ENCODE measurements at regions not wholly inside any gene's neighbourhood (a gene's known extent, or its start where the extent isn't known, plus 50 kb on each side); places are given as distances from the start of the nearest gene placed in this dataset.

- DNase-seq (no peak), ATAC-seq (no peak)
- Mint-ChIP-seq H3K9me3 (ENCODE audit: low read depth) (no peaks in the 10 kb centered on the region), H3K27me3 (no peaks in the 10 kb centered on the region), H3K27ac (no peak overlapping the region), H3K36me3 (no peaks in the 10 kb centered on the region), H3K4me3 (no peak overlapping the region), H3K4me1 (no peaks in the 10 kb centered on the region)
- CTCF ChIA-PET, result no interaction called here
Observed at GRCh38 chr17:79473876-79474440, 136.9 kb downstream of the RBFOX3 start.

GRCh38 chr17:79473111-79473875 is 137.6 kb downstream of the RBFOX3 start:
- Mint-ChIP-seq H3K27me3 (no peaks in the 10 kb centered on the region), H3K9me3 (ENCODE audit: low read depth) (no peaks in the 10 kb centered on the region), H3K4me1 (no peaks in the 10 kb centered on the region), H3K4me3 (no peak overlapping the region), H3K27ac (no peak overlapping the region), H3K36me3 (no peaks in the 10 kb centered on the region)
- CTCF ChIA-PET, result no interaction called here
- no peak for ATAC-seq
- DNase-seq, result no peak

DNA sequence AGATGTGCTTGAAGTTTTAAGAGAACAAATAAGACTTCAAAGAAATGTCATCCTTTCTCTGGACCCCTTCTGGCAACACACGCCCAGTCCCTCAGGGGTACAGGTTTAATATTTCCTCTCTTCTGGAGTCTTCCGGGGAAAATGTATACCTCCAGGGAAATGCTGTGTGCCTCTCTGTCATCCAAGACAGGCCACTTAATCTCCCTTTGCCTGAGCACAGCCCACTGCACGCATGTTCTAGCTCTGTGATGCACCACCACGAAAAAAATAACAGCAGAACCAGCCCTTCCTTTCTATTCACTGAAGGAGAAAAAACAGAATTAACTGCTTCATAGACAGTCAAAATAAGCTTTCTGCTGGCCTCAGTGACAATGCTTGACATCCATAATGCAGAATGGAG is 140.1 kb downstream of the RBFOX3 start:
- ATAC-seq (no peak), DNase-seq (no peak)
- H3K4me3 Mint-ChIP-seq, result no peak overlapping the region
- CTCF ChIA-PET, result no interaction called here
- no peak overlapping the region for H3K27ac Mint-ChIP-seq
- H3K27me3 Mint-ChIP-seq, result no peaks in the 10 kb centered on the region
- H3K36me3 Mint-ChIP-seq, result no peaks in the 10 kb centered on the region
- no peaks in the 10 kb centered on the region for H3K9me3 Mint-ChIP-seq (ENCODE audit: low read depth)
- no peaks in the 10 kb centered on the region for H3K4me1 Mint-ChIP-seq

DNA sequence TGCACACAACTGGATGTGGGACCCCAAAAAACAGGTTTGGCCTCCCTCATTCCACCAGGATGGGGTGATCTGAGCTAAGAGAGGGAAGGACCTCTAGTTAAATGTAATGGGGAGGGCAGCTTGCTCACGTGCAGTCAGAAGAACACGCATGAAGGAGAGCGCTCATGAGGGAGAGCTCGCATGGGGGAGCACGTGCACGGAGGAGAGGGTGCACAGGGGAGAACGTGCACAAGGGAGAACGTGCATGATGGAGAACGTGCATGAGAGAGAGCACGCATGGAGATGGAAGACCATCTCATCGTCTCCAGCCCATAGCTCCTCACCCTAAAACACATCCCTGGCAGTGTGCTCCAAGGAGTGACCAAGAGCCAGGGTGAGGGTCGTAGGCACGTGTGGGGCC is 141.2 kb downstream of the RBFOX3 start:
- no peaks in the 10 kb centered on the region for H3K4me1 Mint-ChIP-seq
- no peaks in the 10 kb centered on the region for H3K27me3 Mint-ChIP-seq

DNA sequence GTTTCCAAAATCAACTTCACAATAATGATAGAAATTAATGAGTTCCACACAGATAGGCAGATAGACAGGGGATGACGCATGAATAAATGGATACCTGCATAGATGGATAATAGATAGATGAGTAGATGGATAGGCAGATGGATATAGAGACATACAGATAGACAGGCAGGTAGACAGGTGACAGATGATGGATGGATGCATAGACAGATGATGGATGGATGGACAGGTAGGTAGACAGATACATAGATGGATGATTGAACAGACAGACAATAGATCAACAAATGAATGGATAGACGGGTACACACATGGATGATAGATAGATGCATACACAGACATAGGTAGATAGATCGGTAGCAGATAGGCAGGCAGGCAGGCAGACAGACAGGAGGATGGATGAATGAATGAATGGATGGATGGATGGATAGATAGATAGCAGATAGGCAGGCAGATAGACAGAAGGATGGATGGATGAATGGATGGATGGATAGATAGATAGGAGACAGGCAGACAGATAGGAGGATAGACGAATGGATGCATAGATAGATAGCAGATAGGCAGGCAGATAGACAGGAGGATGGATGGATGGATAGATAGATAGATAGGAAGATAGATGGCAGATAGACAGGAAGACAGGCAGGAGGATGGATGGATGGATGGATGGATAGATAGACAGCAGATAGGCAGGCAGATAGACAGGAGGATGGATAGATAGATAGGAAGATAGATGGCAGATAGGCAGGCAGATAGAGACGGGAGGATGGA is 142.5 kb downstream of the RBFOX3 start:
- Mint-ChIP-seq H3K27ac (no peak overlapping the region), H3K9me3 (ENCODE audit: low read depth) (no peaks in the 10 kb centered on the region), H3K4me1 (no peaks in the 10 kb centered on the region), H3K27me3 (no peaks in the 10 kb centered on the region), H3K36me3 (no peaks in the 10 kb centered on the region), H3K4me3 (no peak overlapping the region)
- no peak for DNase-seq
- ATAC-seq, result no peak
- CTCF ChIA-PET, result no interaction called here

More for the DNA sequence above, 141.2 kb downstream of the RBFOX3 start:
- Mint-ChIP-seq H3K9me3 (ENCODE audit: low read depth) (no peaks in the 10 kb centered on the region), H3K36me3 (no peaks in the 10 kb centered on the region), H3K27ac (no peak overlapping the region), H3K4me3 (no peak overlapping the region)
- CTCF ChIA-PET, result no interaction called here
- ATAC-seq (no peak), DNase-seq (no peak)

GRCh38 chr17:79466562-79467350 is 144.1 kb downstream of the RBFOX3 start:
- CTCF ChIA-PET, result no interaction called here
- no peak for ATAC-seq

DNA sequence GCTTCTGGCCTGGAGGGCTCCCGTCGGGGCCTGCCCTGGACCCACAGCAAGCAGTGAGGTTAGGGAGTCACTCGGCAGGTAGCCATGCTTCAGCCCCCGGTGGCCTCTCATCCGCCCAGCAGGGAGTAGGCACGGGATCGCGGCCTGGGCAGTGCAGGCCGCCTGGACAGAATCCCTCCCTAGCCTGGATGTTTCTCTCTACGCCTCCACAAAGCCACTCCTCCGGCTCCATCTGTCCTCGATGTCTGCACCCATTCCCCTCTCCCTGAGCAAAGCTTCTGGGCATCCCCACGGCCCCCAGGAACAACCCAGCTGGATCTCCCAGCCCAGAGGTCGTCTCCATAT is 145.2 kb downstream of the RBFOX3 start:
- H3K4me1 Mint-ChIP-seq, result no peaks in the 10 kb centered on the region
- H3K27ac Mint-ChIP-seq, result no peak overlapping the region
- no peak for DNase-seq
- ATAC-seq, result no peak
- no peaks in the 10 kb centered on the region for H3K36me3 Mint-ChIP-seq
- H3K27me3 Mint-ChIP-seq, result no peaks in the 10 kb centered on the region
- CTCF ChIA-PET, result no interaction called here
- H3K4me3 Mint-ChIP-seq, result no peak overlapping the region
- no peaks in the 10 kb centered on the region for H3K9me3 Mint-ChIP-seq (ENCODE audit: low read depth)

More at GRCh38 chr17:79466562-79467350, 144.1 kb downstream of the RBFOX3 start:
- Mint-ChIP-seq H3K27me3 (no peaks in the 10 kb centered on the region), H3K4me3 (no peak overlapping the region), H3K4me1 (no peaks in the 10 kb centered on the region), H3K9me3 (ENCODE audit: low read depth) (no peaks in the 10 kb centered on the region), H3K27ac (no peak overlapping the region), H3K36me3 (no peaks in the 10 kb centered on the region)
- no peak for DNase-seq

DNA sequence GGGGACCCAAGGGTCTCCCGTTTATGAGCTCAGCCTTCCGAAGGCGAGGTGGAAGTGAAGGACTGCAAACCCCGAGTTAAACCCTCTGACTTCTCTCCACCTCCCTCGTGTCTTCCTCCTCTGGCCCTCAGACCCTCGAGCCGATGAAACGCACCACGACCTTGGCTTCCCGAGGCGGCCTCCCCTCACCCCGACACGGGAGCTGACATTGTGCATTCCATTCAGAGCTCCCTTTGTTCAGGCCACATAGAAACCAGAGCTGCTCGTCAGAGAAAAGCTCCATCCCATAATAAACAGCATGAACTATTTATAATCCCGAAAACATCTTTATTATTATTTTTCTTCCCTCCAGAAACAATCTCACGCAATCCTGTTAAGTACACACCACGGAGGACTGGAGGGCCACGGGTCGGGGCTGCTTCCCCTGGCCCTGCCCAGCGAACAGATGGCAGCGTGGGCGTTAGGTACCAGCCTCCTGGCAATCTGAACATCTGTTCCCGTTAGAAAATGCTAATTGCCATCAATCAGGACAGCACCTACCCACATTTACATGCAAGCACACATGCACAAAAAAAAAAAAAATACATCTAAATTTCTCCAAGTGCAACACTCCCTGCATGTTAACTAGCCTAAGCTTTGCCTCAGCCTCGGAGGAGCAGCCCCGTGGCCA is 145.7 kb downstream of the RBFOX3 start:
- no peaks in the 10 kb centered on the region for H3K4me1 Mint-ChIP-seq
- DNase-seq (no peak), ATAC-seq (no peak)
- CTCF ChIA-PET, result no interaction called here
- H3K9me3 Mint-ChIP-seq (ENCODE audit: low read depth), result no peaks in the 10 kb centered on the region
- H3K36me3 Mint-ChIP-seq, result no peaks in the 10 kb centered on the region
- no peak overlapping the region for H3K4me3 Mint-ChIP-seq
- H3K27me3 Mint-ChIP-seq, result no peaks in the 10 kb centered on the region
- H3K27ac Mint-ChIP-seq, result no peak overlapping the region

DNA sequence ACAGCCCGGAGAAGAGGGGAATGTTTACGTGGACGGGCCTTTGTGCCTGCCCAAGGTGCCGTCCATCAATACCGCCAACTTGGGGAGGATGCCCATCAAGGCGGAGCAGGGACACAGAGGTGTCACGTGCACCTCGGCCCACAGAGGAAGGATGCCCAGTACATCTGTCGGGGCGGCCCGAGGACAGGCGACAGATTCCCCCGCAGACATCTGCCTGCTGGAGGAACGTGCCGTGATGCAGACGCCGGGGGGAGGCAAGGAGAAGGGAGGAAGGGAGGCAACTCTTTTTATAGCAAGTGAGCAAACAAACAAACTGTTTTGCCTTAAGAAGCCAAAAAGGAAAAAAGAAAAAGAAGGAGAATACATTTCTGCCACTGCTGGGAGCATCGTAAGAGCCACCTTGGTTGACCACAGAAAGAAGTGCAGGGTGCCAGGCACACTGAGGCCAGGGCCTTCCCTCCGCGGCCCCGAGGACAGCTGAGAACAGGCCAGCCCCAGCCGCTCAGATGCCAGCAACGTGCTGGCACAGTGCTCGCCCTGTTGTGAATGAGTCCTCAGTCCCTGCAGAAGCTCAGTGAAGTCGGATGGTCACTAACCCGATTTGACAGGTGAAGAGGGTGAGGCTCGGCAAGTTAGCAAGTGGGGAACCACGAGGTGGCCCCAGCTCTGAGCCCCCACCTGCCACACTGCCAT is 146.4 kb downstream of the RBFOX3 start:
- no peak overlapping the region for H3K4me3 Mint-ChIP-seq
- no peak overlapping the region for H3K27ac Mint-ChIP-seq
- DNase-seq (no peak), ATAC-seq (no peak)
- H3K27me3 Mint-ChIP-seq, result no peaks in the 10 kb centered on the region
- no peaks in the 10 kb centered on the region for H3K4me1 Mint-ChIP-seq
- CTCF ChIA-PET, result no interaction called here
- no peaks in the 10 kb centered on the region for H3K9me3 Mint-ChIP-seq (ENCODE audit: low read depth)
- H3K36me3 Mint-ChIP-seq, result no peaks in the 10 kb centered on the region

- no peak overlapping the region for H3K27ac Mint-ChIP-seq
- H3K36me3 Mint-ChIP-seq, result no peaks in the 10 kb centered on the region
- no peak overlapping the region for H3K4me3 Mint-ChIP-seq
- no peaks in the 10 kb centered on the region for H3K4me1 Mint-ChIP-seq
- DNase-seq (no peak), ATAC-seq (no peak)
- H3K27me3 Mint-ChIP-seq, result no peaks in the 10 kb centered on the region
- CTCF ChIA-PET, result no interaction called here
- H3K9me3 Mint-ChIP-seq (ENCODE audit: low read depth), result no peaks in the 10 kb centered on the region
Observed at GRCh38 chr17:79463421-79464317, 147.2 kb downstream of the RBFOX3 start.

DNA sequence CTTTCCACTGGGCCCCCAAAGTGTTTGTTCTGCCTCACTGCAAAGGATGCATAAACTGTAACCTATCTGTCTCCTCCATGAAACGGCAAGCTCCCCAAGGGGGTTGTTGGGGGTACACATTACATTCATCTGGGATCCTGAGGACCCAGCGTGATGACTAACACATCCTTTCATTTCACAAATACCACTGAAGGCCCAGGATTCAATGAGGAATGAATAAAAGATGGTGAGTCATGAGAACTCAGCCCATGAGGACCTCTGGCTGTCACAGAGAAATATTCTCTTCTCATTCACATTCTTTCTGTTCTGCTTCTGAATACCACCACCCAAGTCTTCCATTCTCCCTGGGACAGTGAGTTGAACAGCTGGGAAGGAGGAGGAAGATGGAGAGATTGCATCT is 149.8 kb downstream of the RBFOX3 start:
- CTCF ChIA-PET, result no interaction called here
- Mint-ChIP-seq H3K36me3 (no peaks in the 10 kb centered on the region), H3K9me3 (ENCODE audit: low read depth) (no peaks in the 10 kb centered on the region), H3K4me1 (no peaks in the 10 kb centered on the region), H3K27ac (no peak overlapping the region), H3K4me3 (no peak overlapping the region), H3K27me3 (no peaks in the 10 kb centered on the region)
- ATAC-seq (no peak), DNase-seq (no peak)

DNA sequence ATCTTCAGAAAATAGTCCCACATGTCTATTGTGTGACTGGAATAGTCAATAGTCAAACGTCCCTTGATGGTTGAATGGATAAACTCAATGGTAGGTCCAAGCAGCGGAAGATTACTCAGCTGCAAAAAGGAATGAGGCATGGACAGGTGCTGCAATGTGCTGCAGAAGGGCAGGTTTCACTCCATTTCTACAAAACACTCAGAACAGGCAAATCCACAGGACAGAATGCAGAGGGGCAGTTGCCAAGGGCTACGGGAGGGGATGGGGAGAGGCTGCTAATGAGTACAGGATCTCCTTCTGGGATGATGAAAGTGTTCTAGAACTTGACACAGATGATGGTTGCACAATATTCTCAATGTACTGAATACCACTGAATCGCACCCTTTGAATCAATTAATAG is 151.0 kb downstream of the RBFOX3 start:
- no peaks in the 10 kb centered on the region for H3K4me1 Mint-ChIP-seq
- H3K36me3 Mint-ChIP-seq, result no peaks in the 10 kb centered on the region
- H3K27ac Mint-ChIP-seq, result no peak overlapping the region
- no peaks in the 10 kb centered on the region for H3K9me3 Mint-ChIP-seq (ENCODE audit: low read depth)
- ATAC-seq, result no peak
- no peak overlapping the region for H3K4me3 Mint-ChIP-seq
- DNase-seq, result no peak
- H3K27me3 Mint-ChIP-seq, result no peaks in the 10 kb centered on the region
- CTCF ChIA-PET, result no interaction called here
